ACHN (cell line): ENCODE measurements at regions not wholly inside any gene's neighbourhood (a gene's known extent, or its start where the extent isn't known, plus 50 kb on each side); places are given as distances from the start of the nearest gene placed in this dataset.

ENCODE experiments used
- DNase-seq: peaks from one replicate; pipeline ENCODE4 v3.0.0-alpha.2; 2015
- in situ Hi-C: cut with HindIII; loops from 2 replicates; pipeline ENCODE4 v1.10.0; 2017; ENCODE audit warnings: low sequenced_read_pairs, low pct_ligation_motif_present, low pct_unique_long_range_greater_than_20kb

DNA sequence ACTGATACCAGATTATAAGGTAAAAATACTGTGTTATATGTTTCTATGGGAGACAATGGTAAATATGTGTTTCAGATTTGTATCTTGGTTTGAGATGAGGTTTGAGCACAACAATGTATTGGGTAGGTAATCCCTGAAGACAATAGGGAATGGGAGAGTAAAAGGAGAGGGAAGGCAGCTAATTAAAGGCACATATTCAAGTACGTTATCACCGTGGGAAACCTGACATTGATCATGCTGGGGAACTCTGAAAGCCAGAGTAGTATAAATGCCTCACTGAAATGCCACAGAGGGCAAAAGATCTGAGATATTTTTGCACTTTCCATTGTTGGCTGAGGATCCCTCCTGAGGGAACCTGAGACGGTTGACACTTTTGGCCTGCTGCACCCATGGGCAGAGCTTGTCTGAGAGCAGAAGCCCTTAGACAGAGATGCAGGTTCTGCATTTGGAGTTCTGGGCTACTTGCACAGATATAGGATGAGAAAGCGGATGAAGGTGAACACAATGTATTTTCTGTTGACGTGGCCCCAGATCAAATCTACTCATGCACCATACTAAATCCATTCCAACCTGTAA lies 506.7 kb downstream of the PCDH18 start:
- no peak for DNase-seq
- in situ Hi-C loops: no loop called here

DNA sequence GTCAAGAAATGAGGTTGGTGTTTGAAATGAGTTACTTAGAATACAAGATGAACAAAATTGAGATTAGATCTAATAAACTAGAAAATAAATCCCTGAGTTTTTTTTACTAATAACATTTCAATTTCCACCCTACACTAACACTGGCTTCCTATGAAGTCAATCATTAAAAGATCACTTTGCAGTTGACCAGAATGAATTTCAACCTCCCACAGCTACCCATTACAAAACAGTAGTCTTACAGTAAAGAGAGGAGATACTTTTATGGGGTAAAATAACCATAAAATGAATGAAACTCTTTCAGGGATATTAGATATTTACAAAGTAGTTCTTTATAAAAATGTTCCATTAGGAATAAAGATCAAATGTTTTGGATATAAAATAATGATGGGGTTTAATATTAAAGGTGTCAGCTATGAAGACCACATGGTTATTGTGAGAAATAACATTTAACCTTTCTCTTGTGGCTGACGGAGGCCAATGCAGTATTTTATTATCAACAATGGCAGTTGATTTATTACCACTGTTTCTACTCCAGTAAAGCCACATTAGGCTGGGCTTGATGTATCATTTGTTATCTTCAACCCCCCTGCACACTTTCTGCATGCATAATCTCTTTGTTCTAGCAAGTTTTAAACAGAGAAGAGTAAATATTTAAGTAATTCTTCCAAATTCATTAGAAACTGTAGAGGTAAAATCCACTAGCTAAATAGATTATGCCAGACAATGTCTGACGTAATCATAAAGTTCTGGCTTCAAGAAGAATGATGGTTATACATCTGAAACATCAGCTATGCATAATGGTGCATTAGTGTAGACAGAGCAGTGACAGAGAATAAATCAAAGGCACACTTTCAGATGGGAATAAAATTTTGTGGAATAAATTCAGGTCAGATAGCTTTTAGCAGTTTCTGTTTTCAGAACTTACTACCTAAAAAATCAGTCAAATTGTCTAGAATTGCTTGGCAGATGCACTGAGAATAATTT lies 516.6 kb downstream of the PCDH18 start:
- in situ Hi-C loops: no loop called here
- no peak for DNase-seq

- no peak for DNase-seq
- in situ Hi-C loops: no loop called here
Measured at GRCh38 chr4:137000432-137000831, 531.9 kb downstream of the PCDH18 start.

DNA sequence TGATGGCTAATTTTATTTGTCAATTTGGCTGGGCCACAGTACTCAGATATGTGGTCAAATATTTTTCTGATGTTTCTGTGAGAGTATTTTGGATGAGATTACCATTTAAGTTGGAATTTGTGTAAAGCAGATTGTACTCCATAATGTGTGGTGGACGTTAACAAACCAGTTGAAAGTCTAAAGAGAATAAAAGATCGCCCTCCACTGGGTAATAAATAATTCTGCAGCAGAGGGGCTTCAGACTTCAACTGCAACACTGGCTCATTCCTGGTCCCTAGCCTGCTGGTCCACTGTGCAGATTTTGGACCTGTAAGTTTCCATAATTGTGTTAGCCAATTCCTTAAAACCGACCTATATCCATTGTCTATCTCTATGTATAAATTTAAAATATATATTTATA lies 540.3 kb downstream of the PCDH18 start:
- in situ Hi-C loops: no loop called here
- DNase-seq: no peak

DNA sequence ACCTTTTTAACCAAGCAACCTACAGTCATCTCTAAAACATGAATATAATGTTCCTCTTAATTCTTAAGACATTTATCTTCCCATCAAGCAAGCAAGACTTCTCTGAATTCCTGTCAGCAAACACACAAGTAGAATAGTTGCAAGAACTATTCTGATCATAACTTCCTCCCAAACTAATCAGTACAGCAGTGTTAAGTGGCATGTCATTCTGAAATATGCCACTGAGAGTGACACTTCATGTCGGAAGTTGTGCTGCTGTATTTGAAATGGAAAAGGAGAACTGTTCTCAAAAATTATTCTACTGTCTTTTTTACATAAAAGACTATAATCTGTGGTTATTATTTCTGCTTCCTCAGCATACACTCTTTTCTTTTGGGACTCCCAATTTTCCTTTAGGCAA lies 546.6 kb downstream of the PCDH18 start:
- no peak for DNase-seq
- in situ Hi-C loops: no loop called here

DNA sequence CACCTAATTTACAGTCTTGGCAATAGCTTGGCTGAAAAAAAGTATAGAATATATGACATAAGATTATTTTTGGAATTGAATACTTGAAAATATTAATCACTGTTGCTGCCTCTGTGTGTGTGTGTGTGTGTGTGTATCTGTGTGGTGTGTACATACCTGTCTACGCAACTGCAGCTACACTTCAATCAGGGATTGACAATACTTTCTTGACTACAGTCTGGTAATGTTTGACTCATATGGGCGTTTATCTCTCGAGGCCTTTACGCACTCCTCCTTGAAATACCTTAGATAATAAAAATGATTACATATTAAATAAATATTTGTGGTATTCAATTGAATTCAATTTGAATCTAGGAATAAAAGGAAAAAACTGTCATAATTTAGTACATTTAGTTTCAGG lies 565.2 kb downstream of the PCDH18 start:
- no peak for DNase-seq
- in situ Hi-C loops: no loop called here

DNA sequence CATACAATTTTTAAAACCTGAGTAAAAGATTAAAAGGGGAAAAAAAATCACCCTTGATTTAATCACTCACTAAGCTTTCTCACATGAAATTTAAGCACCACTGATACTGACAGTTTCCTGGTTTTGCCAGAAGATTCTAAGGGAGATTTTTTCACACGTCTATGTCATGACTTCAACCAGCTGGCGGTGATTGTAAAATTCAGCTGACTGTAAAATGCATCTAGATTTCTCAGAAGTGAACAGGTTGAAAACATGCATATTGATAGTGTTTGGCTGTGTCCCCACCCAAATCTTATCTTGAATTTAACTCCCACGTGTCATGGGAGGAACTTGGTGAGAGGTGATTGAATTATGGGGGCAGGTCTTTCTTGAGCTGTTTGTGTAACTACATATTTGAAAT lies 566.8 kb downstream of the PCDH18 start:
- in situ Hi-C loops: no loop called here
- no peak for DNase-seq

GRCh38 chr4:136962868-136963267 lies 569.4 kb downstream of the PCDH18 start:
- in situ Hi-C loops: no loop called here
- no peak for DNase-seq

GRCh38 chr4:136946307-136946907 lies 585.9 kb downstream of the PCDH18 start:
- in situ Hi-C loops: no loop called here
- DNase-seq: no peak

- in situ Hi-C loops: no loop called here
- no peak for DNase-seq
Measured at GRCh38 chr4:136939781-136940180, 592.5 kb downstream of the PCDH18 start.

DNA sequence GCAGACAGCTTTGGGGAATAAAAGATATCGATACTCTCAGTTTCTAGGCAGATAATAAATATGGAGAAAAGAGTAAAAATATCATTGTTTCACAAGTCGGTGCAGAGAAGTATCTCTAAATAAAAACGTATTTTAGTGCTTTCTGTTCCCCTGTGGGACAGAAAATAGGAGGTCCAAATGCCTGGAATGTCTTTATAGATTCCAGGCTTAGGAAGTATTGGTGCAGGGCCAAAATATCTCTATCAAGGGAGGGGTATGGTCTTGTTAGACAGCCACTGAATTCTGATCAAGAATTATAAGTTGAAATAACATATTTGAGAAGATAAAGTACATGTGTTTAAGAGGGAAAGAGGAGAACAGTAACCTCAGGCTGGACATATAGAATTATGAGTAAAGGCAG lies 596.4 kb downstream of the PCDH18 start:
- in situ Hi-C loops: no loop called here
- DNase-seq: peak; percentile 44

DNA sequence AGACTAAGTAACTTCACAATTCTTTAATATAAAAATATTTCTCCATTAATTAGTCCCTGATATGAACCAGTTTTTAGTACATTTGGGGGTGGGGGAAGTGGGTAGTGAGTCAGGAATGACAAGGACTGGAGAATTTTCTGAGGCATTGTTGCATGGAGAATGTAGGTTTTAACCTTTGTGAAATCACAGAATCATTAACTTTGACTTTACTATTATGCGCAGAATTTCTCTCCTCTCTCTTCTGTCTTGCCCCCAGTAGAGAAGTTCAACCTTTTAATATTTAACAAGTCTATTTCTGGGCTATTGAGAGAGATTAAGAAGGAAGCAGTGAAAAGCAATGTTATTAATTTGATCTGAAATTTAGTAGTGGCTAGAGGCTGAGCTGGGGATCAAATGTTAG lies 597.0 kb downstream of the PCDH18 start:
- peak; percentile 96 for DNase-seq
- in situ Hi-C loops: no loop called here

DNA sequence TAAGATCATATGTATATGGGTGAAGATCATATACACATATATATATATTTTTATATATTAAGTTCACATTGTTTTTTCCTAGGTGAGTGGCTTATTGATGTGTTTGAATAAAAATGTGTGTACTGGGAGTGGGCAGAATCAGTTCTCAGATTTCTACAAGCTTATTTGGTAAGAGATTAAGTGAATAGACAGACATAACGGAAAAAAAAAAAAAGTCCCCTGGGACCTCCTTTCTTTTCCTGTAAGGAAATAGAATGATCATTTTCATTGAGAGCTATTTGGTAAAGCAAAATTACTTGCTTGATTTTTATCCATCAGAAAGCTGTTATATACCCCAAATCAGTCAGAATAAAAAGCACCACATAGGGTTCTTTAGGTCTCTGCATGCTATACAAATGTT lies 597.7 kb downstream of the PCDH18 start:
- in situ Hi-C loops: no loop called here
- peak; percentile 72 for DNase-seq

GRCh38 chr4:136931781-136932180 lies 600.5 kb downstream of the PCDH18 start:
- in situ Hi-C loops: no loop called here
- no peak for DNase-seq

GRCh38 chr4:136928957-136929411 lies 603.3 kb downstream of the PCDH18 start:
- in situ Hi-C loops: no loop called here
- DNase-seq: no peak

- peak; percentile 81 for DNase-seq
- in situ Hi-C loops: no loop called here
Measured at GRCh38 chr4:136927172-136927571, 605.1 kb downstream of the PCDH18 start.

DNA sequence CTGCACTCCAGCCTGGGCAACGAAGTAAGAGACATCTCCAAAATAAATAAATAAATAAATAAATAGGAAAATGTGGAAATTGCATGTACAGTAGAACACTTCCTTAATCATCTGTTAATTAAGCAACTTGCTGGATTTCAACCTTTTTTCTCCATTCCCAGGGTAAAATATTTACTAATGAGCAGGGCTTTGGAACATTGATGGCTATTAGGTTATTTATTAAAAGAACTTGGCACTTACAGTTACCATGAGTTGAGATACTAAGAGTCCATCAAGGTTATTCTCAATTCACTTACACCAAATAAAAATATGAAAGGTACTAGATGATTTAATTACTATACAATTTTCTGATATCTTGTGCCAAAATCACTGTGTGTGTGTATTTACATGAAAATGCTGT lies 607.1 kb downstream of the PCDH18 start:
- in situ Hi-C loops: no loop called here

DNA sequence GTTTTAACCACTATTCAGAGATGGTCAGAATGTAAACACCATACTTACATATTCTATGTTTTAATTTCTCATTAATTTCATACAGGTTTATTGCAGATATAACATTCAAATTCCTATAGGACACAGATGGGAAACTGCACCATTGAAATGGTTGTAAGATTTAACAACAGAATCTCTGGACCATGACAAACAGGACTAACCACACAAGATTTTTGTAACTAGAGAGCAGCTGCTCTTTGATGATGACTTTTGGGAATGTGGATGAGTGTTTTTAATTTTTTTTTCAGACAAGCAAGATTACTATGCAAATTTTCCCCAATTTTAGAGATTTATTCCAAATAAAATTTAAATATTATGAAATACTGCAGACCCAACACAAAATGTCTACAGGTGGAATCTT lies 610.2 kb downstream of the PCDH18 start:
- in situ Hi-C loops: no loop called here
- no peak for DNase-seq

More for the DNA sequence above, 607.1 kb downstream of the PCDH18 start:
- DNase-seq: no peak

- in situ Hi-C loops: no loop called here
- no peak for DNase-seq
Measured at GRCh38 chr4:136920092-136920881, 612.0 kb downstream of the PCDH18 start.
